Activated effector memory CD4-positive, alpha-beta T cell treated with Interleukin-2 at 50 U/mL for 16 hours (primary cell): ENCODE measurements at regions not wholly inside any gene's neighbourhood (a gene's known extent, or its start where the extent isn't known, plus 50 kb on each side); places are given as distances from the start of the nearest gene placed in this dataset.

Experiments
- DNase-seq: peaks from one replicate; pipeline ENCODE4 v3.0.0-alpha.2; 2020

DNA sequence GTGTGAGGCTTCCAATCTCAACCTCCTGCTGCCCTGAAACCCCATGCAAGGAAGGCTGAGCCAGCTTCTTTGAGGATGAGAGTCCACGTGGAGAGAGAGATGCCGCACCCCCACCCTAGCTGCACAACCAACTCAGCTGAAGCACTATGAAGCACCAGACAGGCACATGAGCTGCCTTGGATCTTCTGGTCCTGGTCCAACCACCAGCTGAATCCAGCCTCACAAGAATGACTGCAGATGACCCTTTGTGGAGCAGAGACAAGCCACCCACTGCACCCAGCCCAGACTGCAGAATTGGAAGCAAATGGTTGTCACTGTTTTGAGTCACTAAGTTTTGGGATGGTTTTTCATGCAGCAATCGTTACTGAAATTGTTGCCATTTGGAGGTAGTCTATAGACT is 149.6 kb upstream of the SYT13 start:
- no peak for DNase-seq

DNA sequence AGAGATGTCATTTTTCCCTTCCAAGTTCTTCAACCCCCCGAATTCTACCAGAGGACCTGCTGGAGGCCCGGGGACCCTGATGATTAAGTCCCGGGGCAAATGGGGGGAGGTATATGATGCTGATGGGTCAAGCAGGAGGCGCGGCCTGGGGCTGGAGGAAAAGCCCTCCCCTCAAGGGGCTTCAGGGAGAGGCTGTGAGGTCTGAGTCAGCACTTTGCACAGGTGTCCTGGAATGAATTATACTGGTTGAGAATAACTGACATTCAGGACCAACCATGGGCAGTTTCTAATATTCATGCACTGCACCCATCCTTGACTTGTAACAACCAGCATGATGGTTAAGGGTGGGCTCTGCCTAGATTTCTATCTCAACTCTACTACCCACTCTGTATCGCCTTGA is 146.8 kb upstream of the SYT13 start:
- DNase-seq = no peak

DNA sequence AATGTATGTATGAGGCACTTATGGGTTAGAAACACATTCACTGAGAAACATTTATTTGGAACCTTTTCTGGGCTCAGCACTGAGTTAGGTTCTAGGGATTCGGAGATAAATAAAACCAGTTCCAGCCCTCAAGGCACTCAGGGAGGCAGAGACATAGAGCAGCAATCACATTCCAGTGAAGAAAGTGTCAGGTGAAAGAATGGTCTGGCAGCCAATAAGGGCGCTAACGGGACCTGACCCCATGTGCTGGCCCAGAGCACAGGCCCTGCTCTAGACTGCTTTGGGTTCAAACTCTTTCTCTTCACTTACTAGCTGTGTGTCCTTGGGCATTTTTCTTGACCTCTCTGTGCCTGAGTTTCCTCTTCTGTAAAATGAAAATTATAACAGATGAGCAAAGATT is 146.0 kb upstream of the SYT13 start:
- no peak for DNase-seq

DNA sequence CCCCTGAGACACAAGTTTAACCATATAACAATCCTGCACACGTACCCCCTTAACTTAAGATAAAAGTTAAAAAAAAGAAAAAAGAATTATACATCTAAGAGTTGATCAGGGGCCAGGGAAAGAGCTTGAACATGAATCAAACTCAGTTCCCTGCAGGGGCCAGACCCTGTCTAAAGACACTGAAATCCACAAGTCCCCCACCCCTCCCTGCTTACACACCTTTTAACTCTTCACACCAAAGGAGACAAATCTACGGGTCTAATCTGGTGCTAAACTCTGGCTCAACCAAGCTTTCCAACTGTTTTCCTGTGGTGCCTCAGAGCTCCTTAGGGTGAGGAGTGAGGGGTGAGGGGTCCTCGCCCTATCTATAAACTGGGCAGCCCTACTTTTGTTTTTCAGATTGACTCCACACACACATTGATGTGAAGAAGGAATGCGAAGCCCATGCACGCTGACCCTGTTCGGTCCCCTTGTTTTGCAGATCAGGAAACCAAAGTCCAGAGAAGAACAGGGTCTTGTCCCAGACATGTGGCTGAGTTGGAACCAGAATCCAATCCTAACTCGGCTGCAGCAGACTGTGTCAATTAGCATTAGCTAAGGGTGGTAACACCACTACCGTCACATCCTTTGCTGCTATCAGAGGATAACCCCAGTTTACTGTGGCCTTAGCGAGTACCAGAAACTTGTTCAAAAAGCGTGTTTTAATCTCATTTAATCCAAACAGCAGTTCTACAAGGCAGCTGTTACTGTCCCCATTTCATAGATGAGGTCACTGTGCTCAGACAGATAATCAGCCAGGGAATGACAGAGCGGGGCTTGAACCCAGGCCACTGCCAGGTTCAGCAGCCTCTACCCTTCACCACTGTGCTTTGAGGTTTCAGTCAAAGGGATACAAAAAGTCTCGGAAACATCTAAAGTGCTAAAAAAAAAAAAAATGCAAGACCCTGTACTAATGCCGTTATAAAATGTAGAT is 145.2 kb upstream of the SYT13 start:
- no peak for DNase-seq

DNA sequence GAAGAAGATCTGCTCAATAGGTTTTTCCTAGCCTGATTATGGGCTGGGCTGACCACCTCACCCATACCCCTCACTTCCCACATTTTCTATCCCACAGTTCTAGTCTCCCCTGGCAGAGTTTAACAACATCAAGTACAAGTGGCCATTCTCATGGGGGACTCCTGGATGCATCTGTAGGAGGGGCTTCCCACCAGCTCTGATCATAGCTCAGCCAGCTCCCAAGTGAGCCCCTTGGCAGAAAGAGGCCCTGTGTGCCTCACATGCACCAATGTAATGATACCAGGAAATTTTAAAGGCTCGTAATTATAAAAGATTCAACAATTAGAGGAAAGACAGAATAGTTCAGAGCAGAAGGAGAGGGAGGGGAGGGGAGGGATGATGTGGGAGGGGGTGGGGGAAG is 144.2 kb upstream of the SYT13 start:
- DNase-seq = no peak

DNA sequence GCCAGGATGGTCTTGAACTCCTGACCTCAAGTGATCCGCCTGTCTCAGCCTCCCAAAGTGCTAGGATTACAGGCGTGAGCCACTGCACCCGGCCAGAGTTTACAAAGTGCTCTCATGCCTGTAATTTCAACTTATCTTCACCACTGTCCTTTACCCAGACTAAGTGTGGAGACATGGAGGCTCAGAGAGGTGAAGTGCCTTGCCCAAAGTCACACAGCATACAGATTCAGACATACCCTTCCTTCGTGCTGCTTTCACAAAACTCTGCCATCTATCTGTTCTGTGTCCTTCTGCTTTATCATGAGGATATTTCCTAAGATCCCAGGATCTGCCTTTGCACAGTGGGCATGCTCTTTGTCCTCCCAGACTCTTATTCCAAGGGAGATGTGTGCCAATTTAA is 143.6 kb upstream of the SYT13 start:
- DNase-seq = no peak

DNA sequence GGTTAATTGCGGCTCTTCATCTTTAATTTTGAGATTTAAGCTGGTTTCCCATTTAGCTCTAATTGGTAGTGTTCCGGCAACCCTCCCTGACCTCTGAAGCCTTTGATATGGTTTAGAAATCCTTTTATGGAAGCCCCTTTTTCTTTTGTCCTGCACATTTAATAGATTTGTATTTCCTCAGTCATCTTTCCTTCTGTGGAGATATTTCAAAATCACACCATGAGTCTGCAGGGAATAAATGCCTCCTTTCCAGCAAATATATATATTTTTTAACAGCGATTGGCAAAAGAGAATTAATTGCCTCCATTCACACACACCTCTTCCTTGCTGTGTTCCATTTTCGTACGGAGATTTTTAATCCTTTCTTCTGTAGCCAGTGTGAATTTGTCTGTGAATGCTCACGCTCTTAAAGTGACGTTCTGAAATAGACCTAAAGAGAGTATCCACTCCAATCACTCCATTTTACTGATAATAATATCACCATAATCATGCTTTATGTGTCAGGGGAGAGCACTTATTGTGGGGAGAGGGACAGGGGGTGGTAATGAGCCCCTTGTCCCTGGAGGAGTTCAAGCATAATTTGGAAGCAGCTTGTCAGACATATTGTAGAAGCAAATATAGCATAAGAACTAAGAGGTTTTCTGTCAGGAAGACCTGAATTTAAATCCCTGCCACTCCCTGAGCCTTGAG is 142.5 kb upstream of the SYT13 start:
- DNase-seq = no peak

DNA sequence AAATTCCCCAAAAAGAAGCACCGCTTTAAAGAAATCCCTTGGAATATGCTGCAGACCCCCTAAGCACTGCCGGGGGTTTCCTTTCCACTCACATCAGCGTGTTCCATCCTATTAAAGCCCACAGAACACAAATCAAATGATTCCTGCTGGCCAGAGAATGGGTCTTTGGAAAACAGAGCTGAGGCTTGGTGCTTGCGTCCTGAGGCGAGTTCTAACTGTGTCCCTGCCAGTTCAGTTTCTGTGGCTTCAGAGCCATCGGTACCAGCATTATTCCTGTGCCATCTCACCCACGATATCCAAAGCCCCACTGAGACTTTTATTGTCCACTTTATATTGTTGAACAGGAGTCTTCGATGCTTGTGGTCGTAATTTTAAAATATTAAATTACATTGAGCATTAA is 142.0 kb upstream of the SYT13 start:
- DNase-seq = no peak

DNA sequence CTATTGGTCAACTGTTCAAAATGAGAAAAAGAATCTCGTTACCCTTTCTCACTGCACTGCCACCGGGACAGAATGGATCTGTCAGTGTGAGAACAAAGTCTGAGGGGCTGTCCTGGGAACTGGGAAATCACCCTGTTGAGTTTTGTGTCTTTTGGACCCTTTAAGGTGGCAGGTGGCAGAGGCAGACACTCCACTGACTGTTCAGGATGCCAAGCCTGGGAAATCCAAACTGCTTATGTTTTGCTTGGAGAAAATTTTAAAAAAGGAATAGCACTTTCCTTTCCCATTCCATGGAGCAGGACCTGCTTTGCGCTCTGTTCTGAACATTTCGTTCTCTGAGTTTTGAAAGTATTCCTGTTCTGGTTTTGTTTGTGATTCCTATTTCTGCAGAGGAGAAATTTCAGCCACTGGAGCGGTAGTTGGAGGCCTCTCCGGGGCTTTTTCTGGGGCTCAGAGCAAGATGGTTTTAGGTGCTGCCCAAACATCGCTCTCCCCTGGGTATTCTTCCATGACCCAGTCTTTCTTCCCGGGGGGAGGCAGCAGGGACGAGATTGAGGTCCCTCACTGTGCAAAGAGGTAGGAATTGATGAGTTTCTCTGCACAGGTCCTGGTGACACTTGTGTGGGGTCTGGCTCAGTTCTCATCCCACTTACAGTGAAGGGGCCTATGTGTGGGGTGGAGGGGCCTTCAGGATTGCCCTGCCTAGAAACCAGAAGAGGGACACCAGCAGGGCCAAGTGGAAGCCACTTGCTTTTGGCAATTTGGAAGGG is 138.5 kb upstream of the SYT13 start:
- DNase-seq = no peak

DNA sequence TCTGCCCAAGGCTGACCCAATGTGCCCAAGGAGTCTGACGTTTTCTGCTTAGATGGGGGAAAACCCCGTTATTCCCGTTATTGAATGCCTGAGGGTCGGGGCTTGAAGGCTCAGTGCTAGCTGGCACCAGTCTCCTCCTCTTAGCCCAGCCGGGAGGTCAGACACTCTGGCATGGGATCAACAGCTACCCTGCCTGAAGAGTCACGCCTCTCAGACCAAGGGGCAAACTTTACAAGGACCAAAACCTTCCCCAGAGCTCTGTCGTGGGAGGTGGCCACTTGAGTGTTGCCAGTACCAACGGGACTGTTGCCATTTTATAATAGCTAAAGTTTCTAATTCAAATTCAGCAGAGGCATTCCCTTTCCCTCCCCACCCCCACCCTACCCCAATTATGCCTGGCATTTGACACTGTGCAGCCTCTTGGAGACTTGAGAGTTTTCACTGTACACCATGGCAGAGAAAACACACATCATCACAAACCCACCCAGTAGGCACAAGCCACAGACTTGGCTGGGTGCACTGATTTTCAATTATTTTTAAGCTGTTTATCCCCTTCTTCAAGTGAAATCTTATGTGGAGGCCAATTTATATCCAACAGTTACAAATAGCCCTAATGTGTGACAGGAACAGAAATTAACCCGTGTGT is 137.5 kb upstream of the SYT13 start:
- DNase-seq = no peak

DNA sequence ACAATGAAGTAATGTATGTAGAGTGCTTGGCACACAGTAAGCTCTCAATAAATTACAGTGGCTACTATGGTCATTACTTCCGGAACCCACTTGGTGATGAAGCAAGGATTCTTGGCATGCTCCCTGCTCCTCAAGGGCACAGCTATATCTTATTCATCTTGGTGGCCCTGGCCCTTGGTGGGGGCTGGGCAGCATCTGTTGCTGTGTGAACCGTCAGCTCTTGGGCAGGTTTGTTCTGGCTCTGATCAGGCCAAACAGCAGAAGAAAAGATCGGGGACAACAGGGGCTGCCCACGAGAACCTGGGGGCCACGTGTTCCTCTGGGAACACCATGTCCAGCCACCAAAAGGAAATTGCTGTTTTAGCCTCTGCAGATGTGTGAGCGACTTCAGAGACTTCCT is 136.9 kb upstream of the SYT13 start:
- DNase-seq = no peak

DNA sequence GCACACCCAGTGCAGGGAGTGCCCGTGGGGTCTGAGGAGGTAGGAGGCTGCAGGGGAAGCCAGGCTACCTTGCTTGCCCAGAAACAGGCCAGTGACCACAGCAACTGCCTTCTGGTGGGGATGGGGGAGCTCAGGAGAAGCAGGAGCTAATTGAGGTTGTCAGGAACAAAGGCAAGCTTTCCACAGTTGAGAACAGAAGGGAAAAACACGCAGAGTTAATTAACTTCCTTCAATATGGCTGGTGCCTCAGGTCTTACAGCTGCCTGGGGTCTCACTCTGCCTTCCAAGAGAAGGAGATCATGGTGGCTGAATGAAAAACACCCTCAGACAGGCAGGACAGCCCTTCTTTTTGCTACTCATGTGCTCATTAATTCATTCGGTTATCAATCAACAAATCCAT is 127.9 kb upstream of the SYT13 start:
- no peak for DNase-seq

DNA sequence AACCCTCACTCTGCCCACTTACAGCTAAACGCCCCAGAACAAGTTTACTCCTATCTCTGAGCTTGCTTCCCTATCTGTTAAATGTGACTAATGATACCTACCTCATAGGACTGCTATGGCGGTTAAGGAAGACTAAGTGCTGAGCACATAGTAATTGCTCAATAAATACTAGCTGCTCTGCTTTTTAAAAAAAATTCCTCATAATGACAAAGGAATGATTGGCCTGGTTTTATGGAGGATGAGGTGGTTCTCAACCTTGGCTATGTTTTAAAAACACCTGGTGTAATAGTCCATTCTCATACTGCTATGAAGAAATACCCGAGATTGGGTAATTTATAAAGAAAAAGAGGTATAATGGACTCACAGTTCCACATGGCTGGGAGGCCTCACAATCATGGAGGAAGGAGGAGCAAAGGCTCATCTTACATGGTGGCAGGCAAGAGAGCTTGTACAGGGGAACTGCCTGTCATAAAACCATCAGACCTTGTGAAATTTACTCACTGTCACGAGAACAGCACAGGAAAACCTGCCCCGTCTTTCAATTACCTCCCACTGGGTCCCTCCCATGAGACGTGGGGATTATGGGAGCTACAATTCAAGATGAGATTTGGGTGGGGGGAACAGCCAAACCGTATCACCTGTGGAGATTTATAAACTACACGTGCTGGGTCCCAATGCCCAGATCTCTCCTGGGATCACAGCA is 127.2 kb upstream of the SYT13 start:
- no peak for DNase-seq

DNA sequence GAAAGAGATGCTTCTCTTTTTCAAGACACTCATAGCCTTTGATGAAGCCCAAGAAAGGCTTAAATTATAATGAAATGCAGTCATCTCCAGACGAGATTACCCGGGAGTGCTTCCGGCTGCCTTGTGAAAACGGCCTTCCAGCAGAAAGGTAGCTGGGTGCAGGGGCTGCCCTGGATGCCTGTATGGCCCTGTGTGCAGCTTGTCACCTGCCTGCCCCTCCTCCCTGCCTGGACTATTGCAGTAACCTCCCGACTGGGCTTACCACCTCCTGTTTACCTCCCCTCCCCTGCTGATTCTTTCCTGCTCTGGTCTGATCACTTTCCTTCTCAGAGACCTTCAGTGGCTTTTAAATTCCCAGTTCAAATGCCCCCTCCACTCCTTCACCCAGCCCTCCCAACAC is 126.4 kb upstream of the SYT13 start:
- no peak for DNase-seq

DNA sequence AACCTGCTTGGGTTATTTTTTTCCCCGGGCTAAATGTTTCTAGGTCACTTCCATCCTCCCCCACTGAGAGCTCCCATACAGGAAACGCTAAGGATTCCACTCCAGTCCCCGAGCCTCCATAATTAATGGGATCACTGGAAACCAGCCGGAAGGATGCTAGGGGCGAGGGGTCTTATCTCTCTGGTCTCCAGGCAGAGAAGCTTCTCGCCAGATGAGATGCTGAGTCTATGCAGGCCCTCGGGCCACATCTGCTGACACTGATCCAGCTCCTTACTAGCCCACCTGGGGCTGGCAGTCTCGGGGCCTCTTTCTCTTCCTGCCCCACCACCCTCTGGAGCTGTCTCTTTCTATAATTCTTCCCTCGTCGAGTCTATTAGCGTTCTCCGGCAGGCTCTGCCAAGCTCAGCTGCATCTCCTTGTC is 125.9 kb upstream of the SYT13 start:
- no peak for DNase-seq

DNA sequence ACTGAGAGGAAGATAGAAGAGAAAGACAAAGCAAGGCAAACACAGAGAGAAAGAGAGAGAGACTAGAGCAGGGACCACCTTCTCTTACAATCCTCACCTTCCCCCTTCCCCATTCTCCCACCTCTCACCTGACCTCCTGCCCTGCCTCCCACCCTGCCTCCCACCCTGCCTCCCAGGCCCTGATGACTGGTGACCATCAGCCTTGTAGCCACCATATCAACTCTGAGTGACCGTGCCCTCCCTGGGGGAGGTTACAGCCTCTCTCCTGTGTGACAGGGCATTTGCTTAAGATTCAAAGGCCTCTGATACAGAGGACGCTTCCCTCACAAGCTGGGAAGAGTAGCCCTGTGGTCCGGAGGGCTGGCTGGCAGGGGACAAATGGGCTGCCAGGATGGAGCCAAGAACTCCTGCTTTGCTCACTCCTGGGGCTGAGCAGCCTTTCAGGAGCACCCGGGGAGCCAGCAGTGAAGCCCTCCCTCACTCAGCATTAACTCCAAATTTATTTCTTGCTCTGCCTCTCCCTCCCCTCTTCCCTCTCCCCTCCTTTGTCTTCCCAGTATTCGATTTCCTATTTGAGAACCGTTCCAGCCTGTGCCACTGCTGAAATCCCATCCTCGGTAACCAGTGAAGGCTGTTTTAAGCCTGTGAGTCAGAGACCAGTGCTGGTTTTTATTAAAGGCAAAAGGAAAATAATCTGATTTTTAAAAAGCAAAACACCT is 125.2 kb upstream of the SYT13 start:
- DNase-seq = no peak

DNA sequence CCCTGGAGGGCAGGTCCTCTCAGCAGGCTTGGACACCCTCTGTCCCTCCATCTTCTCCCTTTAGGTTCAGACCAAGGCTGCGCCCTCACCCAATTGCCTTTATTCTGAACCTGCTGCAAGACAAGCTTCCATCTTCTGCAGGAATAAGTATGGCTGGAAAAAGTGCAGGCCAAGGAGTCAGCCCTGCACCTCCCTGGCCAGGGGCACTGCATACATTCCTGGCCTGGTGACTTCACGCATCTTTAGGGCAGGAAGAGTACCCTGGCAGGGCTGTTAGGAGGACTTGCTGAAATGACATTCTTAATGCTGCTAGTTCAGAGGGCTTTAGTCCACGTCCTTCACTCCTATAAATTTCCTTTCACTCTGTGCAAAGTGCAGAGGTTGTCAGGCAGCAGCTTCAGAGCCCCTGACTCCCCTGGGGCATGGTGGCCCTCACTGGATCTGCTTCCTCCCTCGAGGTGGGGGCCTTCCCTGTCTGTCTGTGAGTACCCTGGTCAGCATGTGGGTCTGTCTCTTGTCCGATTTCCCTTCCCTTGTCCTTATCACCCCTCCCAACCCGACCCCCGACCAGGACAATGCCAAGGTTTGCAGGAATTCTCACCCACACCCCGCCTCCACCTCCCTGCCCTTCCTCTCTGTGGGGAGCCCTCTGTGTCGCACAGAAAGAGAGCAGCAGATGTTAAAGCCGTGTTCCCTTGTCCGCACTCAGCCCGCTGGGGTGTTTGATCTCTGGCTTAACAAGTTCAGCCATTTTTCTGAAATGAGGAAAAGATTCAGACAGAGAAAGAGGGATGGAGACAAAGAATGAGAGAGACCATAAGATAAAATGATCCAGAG is 124.5 kb upstream of the SYT13 start:
- no peak for DNase-seq

DNA sequence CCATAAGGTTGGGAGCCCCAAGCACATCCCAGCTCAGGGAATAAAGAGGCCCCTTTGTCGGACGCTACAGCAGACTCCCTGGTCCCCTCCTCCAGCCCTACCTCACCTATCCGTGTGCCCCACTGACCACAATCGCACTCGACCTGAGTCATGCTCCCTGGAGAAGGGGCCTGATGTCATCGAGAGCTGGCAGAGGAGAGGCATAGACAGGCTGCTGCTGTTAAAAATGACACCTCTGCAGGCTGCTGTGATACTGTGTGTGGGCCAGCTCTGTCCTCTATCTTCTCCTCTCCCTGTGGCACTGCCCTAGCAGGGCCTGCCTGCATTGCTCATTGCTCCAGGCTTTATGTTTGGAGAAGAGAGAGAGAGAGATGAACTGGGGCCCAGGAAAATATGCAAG is 123.4 kb upstream of the SYT13 start:
- DNase-seq = no peak

DNA sequence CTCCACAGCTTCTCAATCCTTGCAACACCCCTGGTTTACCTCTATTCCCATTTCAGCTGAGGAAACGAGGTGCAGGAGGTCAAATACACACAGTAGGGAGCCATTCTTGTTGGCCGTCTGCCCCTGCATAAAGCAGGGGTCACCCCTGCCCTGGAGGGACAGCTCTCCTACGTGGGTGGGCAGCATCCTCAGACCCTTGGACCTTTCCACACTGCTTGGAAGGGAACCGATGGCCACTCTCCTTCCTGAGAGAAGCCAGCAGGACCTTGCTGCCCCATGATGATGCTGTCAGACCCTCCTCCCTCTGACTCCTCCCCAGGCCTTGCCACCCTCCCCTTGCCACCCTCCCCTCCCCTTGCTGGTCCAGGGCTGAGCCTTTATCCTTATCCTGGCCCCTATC is 121.1 kb upstream of the SYT13 start:
- no peak for DNase-seq

DNA sequence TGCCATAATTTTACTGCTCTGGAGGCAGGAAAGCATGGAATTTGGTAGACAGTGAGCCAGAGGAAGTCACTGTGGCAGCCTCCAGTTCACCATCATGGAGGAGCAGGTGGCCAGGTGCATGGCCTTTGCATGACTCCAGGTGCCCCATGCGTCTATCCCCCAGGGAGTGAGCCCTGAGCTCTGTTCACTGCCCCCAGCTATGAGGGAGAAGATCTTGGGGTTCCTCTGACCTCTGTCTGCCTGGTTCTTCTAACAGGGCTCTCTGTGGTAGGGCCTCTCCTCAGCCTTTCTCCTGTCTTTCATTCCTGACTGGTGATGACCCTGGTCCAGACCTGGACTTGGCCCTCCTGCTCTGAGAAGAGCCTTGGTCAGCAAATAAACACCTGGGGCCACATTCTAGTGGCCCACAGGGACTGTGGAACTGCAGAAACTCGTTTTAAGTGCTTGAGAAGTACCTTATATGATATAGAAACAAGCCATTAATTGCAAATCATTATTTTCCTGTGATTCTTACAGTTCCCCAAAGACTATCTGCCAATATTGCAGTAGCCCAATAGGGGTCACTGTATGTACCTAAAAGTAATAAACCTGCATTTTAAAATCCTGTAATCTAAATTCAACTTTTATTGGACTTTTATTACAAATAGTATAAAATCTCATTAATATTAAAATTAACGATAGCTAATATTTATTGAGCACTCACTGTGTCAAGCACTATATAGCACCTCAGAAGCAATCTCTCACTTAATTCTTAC is 120.0 kb upstream of the SYT13 start:
- DNase-seq = no peak
